GM12878 (cell line): ENCODE measurements at regions not wholly inside any gene's neighbourhood (a gene's known extent, or its start where the extent isn't known, plus 50 kb on each side); places are given as distances from the start of the nearest gene placed in this dataset.

Experiments
- ATAC-seq: fragments of 200-7000 bp; cut with Tn5 transposase; 3 replicates; pipeline ENCODE4 v1.9.1; 2020; ENCODE audit warnings: mild to moderate bottlenecking, moderate library complexity
- BruUV-seq: library from RNA; stranded (reverse); fragments of 400-500 nt; replicated peaks from 2 replicates; lab custom pipeline; 2021; lab: Mats Ljungman, UMichigan
- CTCF ChIA-PET: fragments of 300-600 bp; sonication (Branson Sonifier 250); formaldehyde crosslinking; extraction: SDS; loops from one replicate; lab custom pipeline; 2021; ENCODE audit warnings: inconsistent platforms; lab: Yijun Ruan, JAX
- POLR2A ChIA-PET: fragments of 350-600 bp; formaldehyde crosslinking; extraction: SDS; loops from one replicate; lab custom pipeline; 2021; ENCODE audit warnings: inconsistent platforms; lab: Charles Lee
- RAD21 ChIA-PET: fragments of 300-600 bp; sonication (Branson Sonifier 250); formaldehyde crosslinking; loops from one replicate; lab custom pipeline; 2023; ENCODE audit warnings: antibody characterized with exemption; ENCODE audit not compliant: unreplicated experiment; lab: Charles Lee
- SMC1A ChIA-PET: fragments of 300-600 bp; sonication (Branson Sonifier 250); formaldehyde crosslinking; loops from one replicate; lab custom pipeline; 2023; ENCODE audit not compliant: unreplicated experiment, uncharacterized antibody; lab: Charles Lee
- DNase-seq: peaks from one replicate; pipeline ENCODE4 v3.0.0-alpha.2; 2011; ENCODE audit warnings: low read depth, low spot score
- FAIRE-seq: peaks from 3 replicates; lab custom pipeline; 2011; peaks lifted over from hg19 to GRCh38; lab: Jason Lieb, UNC
- H2AFZ ChIP-seq: 2 replicates; pipeline ENCODE4 v1.6.0; 2011; ENCODE audit warnings: low read depth, low read length, control low read depth; ENCODE audit not compliant: control insufficient read depth
- H3K27ac ChIP-seq: 2 replicates; pipeline ENCODE4 v1.5.1; 2011; ENCODE audit warnings: control low read depth; ENCODE audit not compliant: control insufficient read depth, insufficient read depth
- H3K27me3 ChIP-seq, 2 experiments: replicated peaks in 1 of 2; 2 replicates each; pipeline versions ENCODE4 v1.6.0 to v1.6.1; 2011; ENCODE audit warnings: low read length in 1 of 2; ENCODE audit not compliant: control insufficient read depth in 2 of 2, insufficient read depth in 2 of 2
- H3K36me3 ChIP-seq, 2 experiments: 2 replicates each; pipeline ENCODE4 v1.5.1; 2011; ENCODE audit warnings: low read length in 1 of 2; ENCODE audit not compliant: control insufficient read depth in 2 of 2, insufficient read depth in 2 of 2
- H3K4me1 ChIP-seq: 2 replicates; pipeline ENCODE4 v1.6.1; 2011; ENCODE audit warnings: mild to moderate bottlenecking, low read length, moderate library complexity, mixed read lengths; ENCODE audit not compliant: control insufficient read depth, insufficient read depth
- H3K4me2 ChIP-seq: 2 replicates; pipeline ENCODE4 v1.6.0; 2011; ENCODE audit warnings: control low read depth; ENCODE audit not compliant: control insufficient read depth, insufficient read depth
- H3K4me3 ChIP-seq: fragments of 200-600 bp; sonication (generic); 2 replicates; pipeline ENCODE4 v1.5.1; 2016
- H3K79me2 ChIP-seq: 2 replicates; pipeline ENCODE4 v1.6.0; 2011; ENCODE audit warnings: low read length; ENCODE audit not compliant: control insufficient read depth, insufficient read depth
- H3K9ac ChIP-seq: 2 replicates; pipeline ENCODE4 v1.8.0; 2011; ENCODE audit warnings: low read length, control low read depth, mixed read lengths; ENCODE audit not compliant: control insufficient read depth, insufficient read depth
- H3K9me3 ChIP-seq: replicated peaks from 3 replicates; pipeline ENCODE4 v1.5.1; 2011; ENCODE audit warnings: mild to moderate bottlenecking, low read length; ENCODE audit not compliant: control insufficient read depth, insufficient read depth
- H4K20me1 ChIP-seq: 2 replicates; pipeline ENCODE4 v1.6.0; 2011; ENCODE audit not compliant: control insufficient read depth, insufficient read depth
- BMI1 ChIP-seq: fragments of 450-650 bp; IDR thresholded peaks from 2 replicates; pipeline ENCODE4 v1.6.1; 2016; ENCODE audit warnings: mild to moderate bottlenecking, moderate library complexity, borderline replicate concordance
- ELK1 ChIP-seq: IDR thresholded peaks from 2 replicates; pipeline ENCODE4 v1.6.1; 2012; ENCODE audit warnings: low read depth, low read length, improper control_type of control experiment
- HCFC1 ChIP-seq: fragments of 150-350 bp; IDR thresholded peaks from 2 replicates; pipeline ENCODE4 v1.6.1; 2014; ENCODE audit warnings: low read length
- MAX ChIP-seq: IDR thresholded peaks from 2 replicates; pipeline ENCODE4 v1.6.1; 2012; ENCODE audit warnings: low read depth, low read length, improper control_type of control experiment
- NFXL1 ChIP-seq: fragments of 450-650 bp; IDR thresholded peaks from 2 replicates; pipeline ENCODE4 v1.6.1; 2017; ENCODE audit warnings: antibody characterized with exemption, mild to moderate bottlenecking, borderline replicate concordance
- PML ChIP-seq: IDR thresholded peaks from 2 replicates; pipeline ENCODE4 v1.6.1; 2012; ENCODE audit warnings: low read length, inconsistent platforms
- SIN3A ChIP-seq: IDR thresholded peaks from 2 replicates; pipeline ENCODE4 v1.6.1; 2012; ENCODE audit warnings: low read depth, low read length, improper control_type of control experiment
- SKIL ChIP-seq: fragments of 450-650 bp; IDR thresholded peaks from 2 replicates; pipeline ENCODE4 v1.6.1; 2017; ENCODE audit warnings: mild to moderate bottlenecking, low read depth, inconsistent platforms; ENCODE audit not compliant: poor library complexity, severe bottlenecking
- TAF1 ChIP-seq: IDR thresholded peaks from 2 replicates; pipeline ENCODE4 v1.6.1; 2011; ENCODE audit warnings: mild to moderate bottlenecking, low read depth, low read length, borderline replicate concordance
- ZNF622 ChIP-seq: fragments of 450-650 bp; IDR thresholded peaks from 2 replicates; pipeline ENCODE4 v1.6.1; 2017; ENCODE audit warnings: mild to moderate bottlenecking, inconsistent platforms
- WGBS: methylation state at CpG from one replicate; pipeline ENCODE4 v1.1.6; 2016; ENCODE audit warnings: low lambda C conversion rate; ENCODE audit not compliant: insufficient replicate concordance, insufficient coverage; ENCODE audit errors: missing lambda C conversion rate; 5-methylcytosine and 5-hydroxymethylcytosine counted together
- in situ Hi-C: fragments of 300-500 bp; cut with MboI; formaldehyde crosslinking; loops from 9 replicates; pipeline ENCODE4 v1.14.3; 2018; ENCODE audit warnings: mixed read lengths
- intact Hi-C: fragments of 100-400 bp; cut with micrococcal nuclease; formaldehyde crosslinking; loops from one replicate; pipeline ENCODE4 v1.14.2; 2022; ENCODE audit not compliant: unreplicated experiment

GRCh38 chr2:145769011-145769716, 1249.2 kb upstream of the ZEB2 start:
- DNase-seq: no peak
- BruUV-seq: no TSS peak
- Histone ChIP-seq H3K4me2 (no peak overlapping the region), H3K9ac (no peak overlapping the region), H3K4me3 (no peak overlapping the region), H4K20me1 (no peaks in the 10 kb centered on the region), H2AFZ (no peak overlapping the region), H3K27ac (no peak overlapping the region), H3K9me3 (no peaks in the 10 kb centered on the region), H3K27me3 (no peaks in the 10 kb centered on the region), H3K36me3 (no peaks in the 10 kb centered on the region), H3K79me2 (no peaks in the 10 kb centered on the region), H3K4me1 (peaks cover 4% of the 10 kb centered on the region; the same call in 1 of the 2 replicates)
- POLR2A ChIA-PET: no interaction called here
- in situ Hi-C loops (no loop called here), intact Hi-C loops (no loop called here)
- SMC1A ChIA-PET: no interaction called here
- no peak for TF ChIP-seq MAX
- TF ChIP-seq ELK1: no peak
- TF ChIP-seq PML: no peak
- no peak for TF ChIP-seq HCFC1
- TF ChIP-seq NFXL1: no peak
- TF ChIP-seq ZNF622: no peak
- TF ChIP-seq BMI1: no peak
- no peak for TF ChIP-seq SIN3A
- no peak for TF ChIP-seq SKIL
- TF ChIP-seq TAF1: no peak
- 74% methylated on average over 5 of the region's 5 CpGs for WGBS
- no peak for ATAC-seq
- RAD21 ChIA-PET: no interaction called here
- FAIRE-seq: no peak
- CTCF ChIA-PET: no interaction called here
